ENCODE measurements at regions not wholly inside any gene's neighbourhood (a gene's known extent, or its start where the extent isn't known, plus 50 kb on each side); places are given as distances from the start of the nearest gene placed in this dataset.

DNA sequence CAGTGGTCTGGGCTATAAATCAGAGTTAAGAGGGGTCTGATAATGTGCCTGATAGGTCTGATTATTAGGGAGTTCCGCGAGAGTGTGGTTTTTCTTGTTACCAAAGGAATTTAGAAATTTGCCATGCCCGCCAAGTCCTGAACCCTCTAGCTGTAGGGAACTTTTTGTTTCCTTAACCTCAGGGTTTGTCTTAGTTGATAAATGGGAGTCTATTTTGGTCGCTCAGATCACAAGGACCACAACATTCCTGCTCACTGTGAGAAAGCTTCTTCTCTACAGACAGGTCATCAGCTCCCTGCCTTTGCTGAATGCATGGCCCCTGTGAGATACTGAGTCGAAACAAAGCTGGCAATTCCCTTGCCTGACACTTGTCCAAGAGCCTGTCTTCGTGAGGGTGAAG lies 497.8 kb downstream of the HS3ST4 start:
- Mint-ChIP-seq H3K36me3 (ENCODE audit: low read depth) (no peaks in the 10 kb centered on the region), H3K9me3 (peaks cover 3% of the 10 kb centered on the region), H3K27ac (no peak overlapping the region), H3K4me3 (ENCODE audit: low read depth) (no peak overlapping the region), H3K4me1 (ENCODE audit: low read depth) (no peaks in the 10 kb centered on the region), H3K27me3 (ENCODE audit: low read depth) (peaks cover 1% of the 10 kb centered on the region)
- DNase-seq (ENCODE audit: low spot score), result no peak
- intact Hi-C loops (cut with micrococcal nuclease), result no loop called here

DNA sequence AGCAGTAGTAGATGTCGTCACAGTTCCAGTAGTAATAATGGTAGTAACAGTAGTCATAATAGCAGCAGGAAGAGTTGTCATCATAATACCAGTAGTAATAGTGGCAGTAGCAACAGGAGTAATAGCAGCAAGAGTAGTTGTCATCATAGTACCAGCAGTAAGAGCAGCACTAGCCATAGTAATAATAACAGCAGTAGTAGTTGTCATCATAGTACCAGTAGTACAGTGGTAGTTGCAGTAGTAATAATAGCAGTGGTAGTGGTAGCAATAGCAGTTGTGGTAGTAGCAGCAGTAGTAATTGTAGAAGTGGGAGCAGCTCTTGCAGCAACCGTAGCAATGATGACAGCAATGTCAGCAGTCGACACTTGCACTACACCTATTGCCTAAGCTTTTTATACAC lies 502.8 kb downstream of the HS3ST4 start:
- Mint-ChIP-seq H3K27me3 (ENCODE audit: low read depth) (no peaks in the 10 kb centered on the region), H3K36me3 (ENCODE audit: low read depth) (no peaks in the 10 kb centered on the region), H3K4me3 (ENCODE audit: low read depth) (no peak overlapping the region), H3K9me3 (no peaks in the 10 kb centered on the region), H3K4me1 (ENCODE audit: low read depth) (no peaks in the 10 kb centered on the region), H3K27ac (no peak overlapping the region)
- no peak for DNase-seq (ENCODE audit: low spot score)
- intact Hi-C loops (cut with micrococcal nuclease), result no loop called here

GRCh38 chr16:26195225-26195624 lies 503.5 kb downstream of the HS3ST4 start:
- H3K27ac Mint-ChIP-seq, result no peak overlapping the region
- no peak overlapping the region for H3K4me3 Mint-ChIP-seq (ENCODE audit: low read depth)
- no peaks in the 10 kb centered on the region for H3K27me3 Mint-ChIP-seq (ENCODE audit: low read depth)
- no peaks in the 10 kb centered on the region for H3K36me3 Mint-ChIP-seq (ENCODE audit: low read depth)
- DNase-seq (ENCODE audit: low spot score), result no peak
- H3K9me3 Mint-ChIP-seq, result no peaks in the 10 kb centered on the region
- H3K4me1 Mint-ChIP-seq (ENCODE audit: low read depth), result no peaks in the 10 kb centered on the region
- intact Hi-C loops (cut with micrococcal nuclease), result no loop called here

GRCh38 chr16:26196310-26196709 lies 504.6 kb downstream of the HS3ST4 start:
- Mint-ChIP-seq H3K4me3 (ENCODE audit: low read depth) (no peak overlapping the region), H3K27me3 (ENCODE audit: low read depth) (no peaks in the 10 kb centered on the region), H3K27ac (no peak overlapping the region), H3K36me3 (ENCODE audit: low read depth) (no peaks in the 10 kb centered on the region), H3K9me3 (no peaks in the 10 kb centered on the region), H3K4me1 (ENCODE audit: low read depth) (no peaks in the 10 kb centered on the region)
- intact Hi-C loops (cut with micrococcal nuclease), result no loop called here
- DNase-seq (ENCODE audit: low spot score), result no peak

GRCh38 chr16:26196802-26197201 lies 505.0 kb downstream of the HS3ST4 start:
- Mint-ChIP-seq H3K36me3 (ENCODE audit: low read depth) (no peaks in the 10 kb centered on the region), H3K4me3 (ENCODE audit: low read depth) (no peak overlapping the region), H3K27ac (no peak overlapping the region), H3K4me1 (ENCODE audit: low read depth) (no peaks in the 10 kb centered on the region), H3K27me3 (ENCODE audit: low read depth) (no peaks in the 10 kb centered on the region), H3K9me3 (no peaks in the 10 kb centered on the region)
- DNase-seq (ENCODE audit: low spot score), result no peak
- intact Hi-C loops (cut with micrococcal nuclease), result no loop called here

- Mint-ChIP-seq H3K36me3 (ENCODE audit: low read depth) (no peaks in the 10 kb centered on the region), H3K27ac (no peak overlapping the region), H3K9me3 (no peaks in the 10 kb centered on the region), H3K27me3 (ENCODE audit: low read depth) (no peaks in the 10 kb centered on the region), H3K4me1 (ENCODE audit: low read depth) (no peaks in the 10 kb centered on the region), H3K4me3 (ENCODE audit: low read depth) (no peak overlapping the region)
- no peak for DNase-seq (ENCODE audit: low spot score)
- intact Hi-C loops (cut with micrococcal nuclease), result no loop called here
Measured at GRCh38 chr16:26197707-26198106, 505.9 kb downstream of the HS3ST4 start.

GRCh38 chr16:26198221-26198620 lies 506.5 kb downstream of the HS3ST4 start:
- no peak for DNase-seq (ENCODE audit: low spot score)
- H3K9me3 Mint-ChIP-seq, result no peaks in the 10 kb centered on the region
- H3K4me1 Mint-ChIP-seq (ENCODE audit: low read depth), result no peaks in the 10 kb centered on the region
- H3K4me3 Mint-ChIP-seq (ENCODE audit: low read depth), result no peak overlapping the region
- no peak overlapping the region for H3K27ac Mint-ChIP-seq
- intact Hi-C loops (cut with micrococcal nuclease), result no loop called here
- no peaks in the 10 kb centered on the region for H3K27me3 Mint-ChIP-seq (ENCODE audit: low read depth)
- H3K36me3 Mint-ChIP-seq (ENCODE audit: low read depth), result no peaks in the 10 kb centered on the region

- no peaks in the 10 kb centered on the region for H3K9me3 Mint-ChIP-seq
- no peak overlapping the region for H3K4me3 Mint-ChIP-seq (ENCODE audit: low read depth)
- H3K4me1 Mint-ChIP-seq (ENCODE audit: low read depth), result peaks cover 1% of the 10 kb centered on the region
- H3K36me3 Mint-ChIP-seq (ENCODE audit: low read depth), result no peaks in the 10 kb centered on the region
- intact Hi-C loops (cut with micrococcal nuclease), result no loop called here
- H3K27me3 Mint-ChIP-seq (ENCODE audit: low read depth), result no peaks in the 10 kb centered on the region
- no peak overlapping the region for H3K27ac Mint-ChIP-seq
- no peak for DNase-seq (ENCODE audit: low spot score)
Measured at GRCh38 chr16:26204138-26204537, 512.4 kb downstream of the HS3ST4 start.

GRCh38 chr16:26211542-26211941 lies 519.8 kb downstream of the HS3ST4 start:
- Mint-ChIP-seq H3K4me1 (ENCODE audit: low read depth) (no peaks in the 10 kb centered on the region), H3K27ac (no peak overlapping the region), H3K4me3 (ENCODE audit: low read depth) (no peak overlapping the region), H3K36me3 (ENCODE audit: low read depth) (no peaks in the 10 kb centered on the region), H3K27me3 (ENCODE audit: low read depth) (no peaks in the 10 kb centered on the region), H3K9me3 (no peaks in the 10 kb centered on the region)
- intact Hi-C loops (cut with micrococcal nuclease), result no loop called here
- no peak for DNase-seq (ENCODE audit: low spot score)

DNA sequence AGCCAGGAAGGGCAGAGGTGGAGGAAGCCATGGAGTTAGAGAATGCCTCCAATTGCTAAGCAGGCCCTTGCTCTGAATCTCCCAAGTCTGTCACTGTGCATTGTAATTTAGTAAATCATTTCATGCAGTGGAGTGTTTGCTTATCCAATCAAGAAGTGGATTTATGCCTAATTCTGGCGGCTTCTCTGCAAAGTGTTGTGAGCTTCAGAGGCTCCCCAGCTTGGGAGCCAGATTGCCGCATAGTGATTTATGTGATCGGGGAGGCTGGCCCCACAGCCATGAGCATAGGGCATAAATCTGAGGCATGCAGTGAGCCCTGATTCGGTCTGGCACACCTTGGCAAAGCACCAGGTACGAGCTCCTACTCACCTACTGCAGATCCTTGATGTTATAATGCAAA lies 520.8 kb downstream of the HS3ST4 start:
- DNase-seq (ENCODE audit: low spot score), result no peak
- no peaks in the 10 kb centered on the region for H3K9me3 Mint-ChIP-seq
- no peak overlapping the region for H3K4me3 Mint-ChIP-seq (ENCODE audit: low read depth)
- no peaks in the 10 kb centered on the region for H3K27me3 Mint-ChIP-seq (ENCODE audit: low read depth)
- intact Hi-C loops (cut with micrococcal nuclease), result no loop called here
- H3K4me1 Mint-ChIP-seq (ENCODE audit: low read depth), result no peaks in the 10 kb centered on the region
- no peak overlapping the region for H3K27ac Mint-ChIP-seq
- H3K36me3 Mint-ChIP-seq (ENCODE audit: low read depth), result no peaks in the 10 kb centered on the region

GRCh38 chr16:26214581-26215174 lies 522.9 kb downstream of the HS3ST4 start:
- H3K27ac Mint-ChIP-seq, result no peak overlapping the region
- no peaks in the 10 kb centered on the region for H3K4me1 Mint-ChIP-seq (ENCODE audit: low read depth)
- H3K36me3 Mint-ChIP-seq (ENCODE audit: low read depth), result no peaks in the 10 kb centered on the region
- no peak for DNase-seq (ENCODE audit: low spot score)
- no peaks in the 10 kb centered on the region for H3K9me3 Mint-ChIP-seq
- H3K4me3 Mint-ChIP-seq (ENCODE audit: low read depth), result no peak overlapping the region
- H3K27me3 Mint-ChIP-seq (ENCODE audit: low read depth), result no peaks in the 10 kb centered on the region
- intact Hi-C loops (cut with micrococcal nuclease), result no loop called here

DNA sequence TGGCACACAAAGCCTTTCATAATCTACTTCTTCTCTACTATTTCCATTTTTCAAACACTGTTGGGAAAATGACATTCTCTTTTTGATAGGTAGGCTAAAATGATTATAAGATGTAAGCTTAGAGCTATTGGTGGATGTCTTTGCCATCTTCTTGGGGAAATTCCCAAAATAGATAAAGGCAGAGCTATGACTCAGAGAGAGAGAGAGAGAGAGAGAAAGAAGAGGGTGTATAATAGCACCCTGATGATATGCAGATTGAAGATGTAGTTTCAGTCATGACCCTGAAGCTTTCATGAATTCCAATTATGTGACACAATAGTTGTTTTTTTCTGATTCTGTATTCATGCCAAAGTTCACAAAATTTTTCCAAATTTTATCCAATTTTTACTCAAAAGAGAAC lies 529.1 kb downstream of the HS3ST4 start:
- no peaks in the 10 kb centered on the region for H3K27me3 Mint-ChIP-seq (ENCODE audit: low read depth)
- DNase-seq (ENCODE audit: low spot score), result no peak
- H3K36me3 Mint-ChIP-seq (ENCODE audit: low read depth), result no peaks in the 10 kb centered on the region
- no peaks in the 10 kb centered on the region for H3K9me3 Mint-ChIP-seq
- H3K4me1 Mint-ChIP-seq (ENCODE audit: low read depth), result peaks cover 4% of the 10 kb centered on the region
- intact Hi-C loops (cut with micrococcal nuclease), result no loop called here
- H3K4me3 Mint-ChIP-seq (ENCODE audit: low read depth), result no peak overlapping the region
- H3K27ac Mint-ChIP-seq, result no peak overlapping the region

DNA sequence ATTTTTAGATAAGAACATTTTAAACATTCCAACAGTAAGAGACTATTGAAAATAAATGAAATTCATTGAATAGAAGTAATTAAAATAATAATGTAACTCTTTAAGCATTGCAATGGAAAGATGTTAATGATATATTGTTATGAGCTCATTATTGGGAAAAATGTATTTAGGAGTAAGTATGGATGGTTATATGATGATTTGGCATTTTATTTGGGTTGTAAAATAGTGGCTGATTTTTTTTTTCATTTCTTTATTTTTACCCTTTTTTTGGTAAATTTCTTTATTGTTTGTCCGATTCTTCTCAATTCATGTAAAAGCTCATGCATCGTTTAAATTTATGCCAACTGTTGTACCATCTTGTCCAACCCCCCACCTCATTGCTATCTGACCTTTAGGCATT lies 539.9 kb downstream of the HS3ST4 start:
- no peaks in the 10 kb centered on the region for H3K36me3 Mint-ChIP-seq (ENCODE audit: low read depth)
- DNase-seq (ENCODE audit: low spot score), result no peak
- no peaks in the 10 kb centered on the region for H3K9me3 Mint-ChIP-seq
- H3K27me3 Mint-ChIP-seq (ENCODE audit: low read depth), result no peaks in the 10 kb centered on the region
- no peak overlapping the region for H3K4me3 Mint-ChIP-seq (ENCODE audit: low read depth)
- H3K4me1 Mint-ChIP-seq (ENCODE audit: low read depth), result no peaks in the 10 kb centered on the region
- intact Hi-C loops (cut with micrococcal nuclease), result no loop called here
- no peak overlapping the region for H3K27ac Mint-ChIP-seq

DNA sequence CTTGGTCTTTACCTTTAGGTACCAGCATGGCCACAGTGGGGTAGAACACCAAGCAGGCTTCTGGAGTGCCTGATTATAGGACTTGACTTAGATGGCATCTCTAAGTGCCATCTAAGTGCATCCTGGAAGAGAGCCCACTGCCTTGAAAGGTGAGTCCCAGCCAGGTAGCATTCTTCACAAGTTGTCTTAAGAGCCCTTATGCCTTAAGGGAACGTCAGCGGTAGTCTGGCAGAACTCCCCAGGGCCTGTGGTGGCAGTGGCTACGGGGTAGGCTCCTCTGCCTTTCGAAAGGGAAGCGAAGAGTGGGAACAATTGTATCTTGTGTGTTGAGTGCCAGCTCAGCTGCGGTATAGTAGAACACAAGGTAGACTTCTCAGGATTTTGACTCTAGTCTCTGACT lies 549.0 kb downstream of the HS3ST4 start:
- H3K27me3 Mint-ChIP-seq (ENCODE audit: low read depth), result no peaks in the 10 kb centered on the region
- H3K36me3 Mint-ChIP-seq (ENCODE audit: low read depth), result no peaks in the 10 kb centered on the region
- no peak for DNase-seq (ENCODE audit: low spot score)

More for the DNA sequence above, 549.0 kb downstream of the HS3ST4 start:
- Mint-ChIP-seq H3K4me1 (ENCODE audit: low read depth) (no peaks in the 10 kb centered on the region), H3K9me3 (peaks cover 8% of the 10 kb centered on the region), H3K27ac (no peak overlapping the region), H3K4me3 (ENCODE audit: low read depth) (no peak overlapping the region)
- intact Hi-C loops (cut with micrococcal nuclease), result no loop called here
